HG03432 (cell line): ENCODE measurements at regions not wholly inside any gene's neighbourhood (a gene's known extent, or its start where the extent isn't known, plus 50 kb on each side); places are given as distances from the start of the nearest gene placed in this dataset.

Experiments used
- ATAC-seq: cut with Tn5 transposase; IDR thresholded peaks from one replicate; pipeline ENCODE4 v1.9.1; 2021; ENCODE audit warnings: mild to moderate bottlenecking, moderate library complexity; ENCODE audit not compliant: unreplicated experiment

- ATAC-seq, result no peak
Observed at GRCh38 chr6:65830151-65830550, 123.1 kb upstream of the EYS start.

DNA sequence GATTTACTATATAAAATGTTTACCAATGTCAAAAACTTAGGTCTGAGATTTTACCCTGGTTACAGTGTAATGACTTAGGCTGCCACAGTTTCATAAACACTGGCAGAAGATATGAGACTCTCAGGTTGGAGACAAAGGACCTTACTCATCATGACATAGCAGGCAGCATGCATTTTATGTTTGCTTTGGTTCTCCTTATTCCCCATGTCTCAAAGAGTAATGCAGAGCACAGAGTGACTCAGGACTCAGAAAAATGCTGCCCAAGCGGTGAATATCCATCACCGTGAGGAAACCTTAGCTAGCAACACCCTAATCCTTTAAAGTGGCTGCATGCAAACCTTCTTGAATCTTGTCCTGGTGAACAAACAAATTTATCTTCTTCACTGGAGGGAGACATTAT is 112.1 kb upstream of the EYS start:
- no peak for ATAC-seq

GRCh38 chr6:65818576-65818975 is 111.5 kb upstream of the EYS start:
- ATAC-seq, result no peak

DNA sequence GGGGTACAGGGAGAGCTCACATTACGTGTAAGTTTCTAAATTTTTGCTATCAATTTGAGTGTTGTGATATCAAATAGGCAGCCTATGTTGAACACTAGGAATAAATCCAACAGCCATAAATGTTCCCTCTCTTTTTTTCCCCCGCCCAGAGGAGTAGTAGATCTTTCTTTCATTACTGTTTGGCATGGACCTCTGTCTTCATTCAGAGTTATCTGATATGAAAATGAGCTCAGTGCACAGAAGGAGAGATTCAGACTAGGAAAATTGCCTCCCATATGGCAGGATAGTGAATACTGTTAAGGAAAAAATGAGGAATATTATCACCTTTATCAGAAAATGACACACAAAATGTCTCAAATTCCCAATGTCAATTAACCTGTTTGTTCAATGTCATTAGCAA is 110.0 kb upstream of the EYS start:
- ATAC-seq, result no peak

DNA sequence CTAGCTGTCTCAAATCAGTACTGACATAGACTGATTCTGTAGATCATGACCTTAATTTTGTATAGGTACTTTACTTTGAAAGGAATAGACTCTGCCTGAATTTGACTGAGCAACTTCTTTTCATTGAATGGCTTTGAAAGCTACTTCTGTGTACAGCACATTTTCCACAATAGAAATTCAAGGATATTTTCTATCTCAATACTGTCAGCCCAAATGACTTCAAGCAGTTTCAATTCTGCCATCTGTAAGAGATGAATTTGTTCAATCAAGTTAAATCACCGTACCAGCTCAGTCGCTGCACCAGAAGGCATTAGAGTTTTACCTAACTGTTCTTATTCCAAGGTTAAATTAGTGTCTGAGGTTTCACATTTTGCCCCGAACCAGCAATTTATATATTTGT is 107.0 kb upstream of the EYS start:
- no peak for ATAC-seq

DNA sequence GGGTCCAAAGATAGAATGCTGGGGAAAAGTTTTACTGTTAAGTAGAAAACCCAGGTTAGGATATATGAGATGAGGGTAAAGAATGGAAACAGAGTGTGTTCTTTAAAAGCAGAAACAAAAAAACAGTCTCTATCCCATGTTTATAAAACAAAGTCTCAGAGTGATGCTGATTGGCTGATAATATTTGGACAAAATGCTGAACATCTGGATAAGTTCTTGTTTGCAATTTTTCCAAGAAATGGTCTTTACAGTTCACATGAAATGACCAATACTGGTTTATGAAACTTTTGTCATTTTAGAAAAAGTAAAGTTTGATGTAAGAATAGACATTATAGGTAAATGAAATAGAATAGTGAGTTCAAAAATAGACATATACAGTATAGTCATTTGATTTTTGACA is 96.2 kb upstream of the EYS start:
- no peak for ATAC-seq

GRCh38 chr6:65799389-65799788 is 92.4 kb upstream of the EYS start:
- ATAC-seq, result no peak

- no peak for ATAC-seq
Observed at GRCh38 chr6:65798280-65799014, 91.4 kb upstream of the EYS start.

DNA sequence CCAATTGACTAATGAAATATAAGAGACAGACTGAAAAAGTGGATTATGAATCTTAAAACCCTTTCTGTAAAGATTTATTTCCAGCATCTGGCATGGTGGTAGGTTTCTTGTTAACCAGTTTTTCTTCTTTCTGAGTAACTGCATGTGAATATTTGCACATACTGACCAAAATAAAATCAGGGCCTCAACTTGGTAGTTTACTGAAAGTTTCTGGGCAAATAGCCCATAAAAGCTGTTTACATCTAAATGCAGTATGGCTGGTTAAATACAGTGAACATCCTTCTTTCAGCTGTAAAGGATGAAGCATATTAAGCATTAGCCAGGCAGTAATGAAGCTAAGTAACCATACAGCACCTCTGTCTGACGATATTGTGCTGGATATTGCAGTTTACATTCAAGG is 83.6 kb upstream of the EYS start:
- ATAC-seq, result no peak

- ATAC-seq, result no peak
Observed at GRCh38 chr6:65787787-65788186, 80.8 kb upstream of the EYS start.

DNA sequence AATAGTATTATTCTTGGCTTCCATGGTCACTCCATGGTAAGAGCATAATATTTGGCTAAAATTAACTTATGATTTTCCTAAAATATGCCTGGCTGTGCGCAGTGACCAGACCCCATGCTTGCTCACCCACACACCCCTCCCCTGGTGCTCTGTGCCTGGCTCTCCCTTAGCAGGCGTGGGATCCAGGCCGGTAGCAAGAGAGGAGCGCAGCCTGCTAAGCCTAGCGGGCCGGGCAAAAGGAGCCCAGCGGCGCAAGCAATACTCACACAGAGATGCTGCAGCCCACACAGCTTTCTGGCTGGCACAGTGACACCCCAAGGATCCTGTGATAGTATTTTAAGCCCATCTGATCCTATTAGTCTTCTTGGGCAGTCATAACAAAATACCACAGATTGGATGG is 79.8 kb upstream of the EYS start:
- ATAC-seq, result no peak

- no peak for ATAC-seq
Observed at GRCh38 chr6:65780691-65781090, 73.7 kb upstream of the EYS start.

- ATAC-seq, result no peak
Observed at GRCh38 chr6:65776332-65776731, 69.3 kb upstream of the EYS start.

GRCh38 chr6:65771946-65772345 is 64.9 kb upstream of the EYS start:
- no peak for ATAC-seq

GRCh38 chr6:65761890-65762289 is 54.9 kb upstream of the EYS start:
- no peak for ATAC-seq

- ATAC-seq, result no peak
Observed at GRCh38 chr6:65760285-65760684, 53.3 kb upstream of the EYS start.
